ENCODE measurements at regions not wholly inside any gene's neighbourhood (a gene's known extent, or its start where the extent isn't known, plus 50 kb on each side); places are given as distances from the start of the nearest gene placed in this dataset.

- TF ChIP-seq POLR2AphosphoS5 (IDR thresholded peaks at IDR 0.05; ENCODE audit: insufficient read depth in 1 of 2, low read depth in 1 of 2) (no peak), CTCF (IDR thresholded peaks at IDR 0.05) (no peak)
Measured at GRCh38 chr9:12613071-12613470, 80.1 kb upstream of the TYRP1 start.

All from vagina (tissue), 2 donors.